ENCODE measurements at regions not wholly inside any gene's neighbourhood (a gene's known extent, or its start where the extent isn't known, plus 50 kb on each side); places are given as distances from the start of the nearest gene placed in this dataset.

- 88 to 90% methylated on average over 1 of the region's 1 CpG for WGBS, 2 donors
- no peak for ATAC-seq (ENCODE audit: insufficient read depth, low FRiP score)
- TF ChIP-seq CTCF (IDR thresholded peaks at IDR 0.05; ENCODE audit: control extremely low read depth, extremely low read depth) = no peak
- Histone ChIP-seq H3K36me3 (ENCODE audit: control insufficient read depth in 4 of 4, insufficient read depth in 4 of 4, low read length in 4 of 4) (no peaks in the 10 kb centered on the region), H3K9ac (ENCODE audit: insufficient read depth in 1 of 2, low read length in 2 of 2) (no peak overlapping the region), H3K4me1 (ENCODE audit: control insufficient read depth in 5 of 5, insufficient read depth in 5 of 5, low read length in 5 of 5) (no peaks in the 10 kb centered on the region), H3K9me3 (ENCODE audit: control insufficient read depth in 4 of 4, insufficient read depth in 3 of 4, low read length in 3 of 4) (no peaks in the 10 kb centered on the region), H3K27ac (ENCODE audit: low read depth in 1 of 2, low read length in 1 of 2) (no peak overlapping the region), H3K27me3 (ENCODE audit: control insufficient read depth in 3 of 3, insufficient read depth in 3 of 3, low read length in 2 of 3) (no peaks in the 10 kb centered on the region), H3K4me3 (no peak overlapping the region)
- no peak for DNase-seq
Measured at GRCh38 chr6:9901376-9901775, 513.5 kb downstream of the TFAP2A start.

- no peaks in the 10 kb centered on the region for H3K36me3 ChIP-seq (ENCODE audit: control insufficient read depth in 4 of 4, insufficient read depth in 4 of 4, low read length in 4 of 4)
- DNase-seq (no peak), ATAC-seq (ENCODE audit: insufficient read depth, low FRiP score) (no peak)
- no peaks in the 10 kb centered on the region for H3K4me1 ChIP-seq (ENCODE audit: control insufficient read depth in 5 of 5, insufficient read depth in 5 of 5, low read length in 5 of 5)
- H3K4me3 ChIP-seq = no peak overlapping the region
- no peak for TF ChIP-seq CTCF (IDR thresholded peaks at IDR 0.05; ENCODE audit: control extremely low read depth, extremely low read depth)
- H3K27ac ChIP-seq (ENCODE audit: low read depth in 1 of 2, low read length in 1 of 2) = no peak overlapping the region
- no peaks in the 10 kb centered on the region for H3K9me3 ChIP-seq (ENCODE audit: control insufficient read depth in 4 of 4, insufficient read depth in 3 of 4, low read length in 3 of 4)
- no peak overlapping the region for H3K9ac ChIP-seq (ENCODE audit: insufficient read depth in 1 of 2, low read length in 2 of 2)
- no peaks in the 10 kb centered on the region for H3K27me3 ChIP-seq (ENCODE audit: control insufficient read depth in 3 of 3, insufficient read depth in 3 of 3, low read length in 2 of 3)
- 77 to 84% methylated on average over 3 of the region's 3 CpGs for WGBS, 2 donors
Measured at GRCh38 chr6:9896806-9897205, 518.1 kb downstream of the TFAP2A start.

GRCh38 chr6:9890893-9891292, 524.0 kb downstream of the TFAP2A start:
- no peak overlapping the region for H3K4me3 ChIP-seq
- H3K4me1 ChIP-seq (ENCODE audit: control insufficient read depth in 5 of 5, insufficient read depth in 5 of 5, low read length in 5 of 5) = no peaks in the 10 kb centered on the region
- WGBS, 2 donors = 68 to 80% methylated on average over 4 of the region's 4 CpGs
- TF ChIP-seq CTCF (IDR thresholded peaks at IDR 0.05; ENCODE audit: control extremely low read depth, extremely low read depth) = no peak
- DNase-seq (no peak), ATAC-seq (ENCODE audit: insufficient read depth, low FRiP score) (no peak)
- no peaks in the 10 kb centered on the region for H3K27me3 ChIP-seq (ENCODE audit: control insufficient read depth in 3 of 3, insufficient read depth in 3 of 3, low read length in 2 of 3)
- no peaks in the 10 kb centered on the region for H3K36me3 ChIP-seq (ENCODE audit: control insufficient read depth in 4 of 4, insufficient read depth in 4 of 4, low read length in 4 of 4)
- no peak overlapping the region for H3K27ac ChIP-seq (ENCODE audit: low read depth in 1 of 2, low read length in 1 of 2)
- no peak overlapping the region for H3K9ac ChIP-seq (ENCODE audit: insufficient read depth in 1 of 2, low read length in 2 of 2)
- H3K9me3 ChIP-seq (ENCODE audit: control insufficient read depth in 4 of 4, insufficient read depth in 3 of 4, low read length in 3 of 4) = peaks cover 0 to 4% (median 0%) of the 10 kb centered on the region in 4 donors

GRCh38 chr6:9890469-9890868, 524.4 kb downstream of the TFAP2A start:
- 85 to 94% methylated on average over 3 of the region's 3 CpGs for WGBS, 2 donors
- H3K4me1 ChIP-seq (ENCODE audit: control insufficient read depth in 5 of 5, insufficient read depth in 5 of 5, low read length in 5 of 5) = no peaks in the 10 kb centered on the region
- no peak overlapping the region for H3K4me3 ChIP-seq
- no peak overlapping the region for H3K9ac ChIP-seq (ENCODE audit: insufficient read depth in 1 of 2, low read length in 2 of 2)
- H3K36me3 ChIP-seq (ENCODE audit: control insufficient read depth in 4 of 4, insufficient read depth in 4 of 4, low read length in 4 of 4) = no peaks in the 10 kb centered on the region
- DNase-seq (no peak), ATAC-seq (ENCODE audit: insufficient read depth, low FRiP score) (no peak)
- H3K27ac ChIP-seq (ENCODE audit: low read depth in 1 of 2, low read length in 1 of 2) = no peak overlapping the region
- TF ChIP-seq CTCF (IDR thresholded peaks at IDR 0.05; ENCODE audit: control extremely low read depth, extremely low read depth) = no peak
- peaks cover 0 to 4% (median 0%) of the 10 kb centered on the region in 4 donors for H3K9me3 ChIP-seq (ENCODE audit: control insufficient read depth in 4 of 4, insufficient read depth in 3 of 4, low read length in 3 of 4)
- H3K27me3 ChIP-seq (ENCODE audit: control insufficient read depth in 3 of 3, insufficient read depth in 3 of 3, low read length in 2 of 3) = no peaks in the 10 kb centered on the region
